ENCODE measurements at regions not wholly inside any gene's neighbourhood (a gene's known extent, or its start where the extent isn't known, plus 50 kb on each side); places are given as distances from the start of the nearest gene placed in this dataset.

DNA sequence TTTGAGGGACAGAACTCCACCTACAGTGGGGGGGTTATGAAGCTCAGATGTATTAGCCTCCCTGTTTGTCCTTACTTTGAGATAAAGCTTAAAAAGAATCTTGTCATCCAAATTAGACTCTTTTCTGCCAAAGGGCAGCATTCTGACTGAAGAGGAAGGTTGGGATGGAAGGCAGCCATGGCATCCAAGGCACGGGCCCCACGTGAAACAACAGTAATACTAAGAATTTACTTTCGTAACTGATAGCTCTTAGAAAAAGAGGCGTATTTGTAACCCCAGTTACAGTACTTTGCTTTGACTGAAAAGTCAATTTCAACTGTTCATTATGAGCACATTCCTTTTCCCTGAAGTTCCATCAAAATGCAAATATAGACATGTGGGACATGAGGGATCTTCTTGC lies 168.5 kb downstream of the ARRDC3 start:
- Histone ChIP-seq H3K36me3 (ENCODE audit: control insufficient read depth, insufficient read depth, low read length) (no peaks in the 10 kb centered on the region), H3K9me3 (ENCODE audit: control insufficient read depth, low read length) (no peaks in the 10 kb centered on the region), H3K27ac (ENCODE audit: low read depth, low read length) (no peak overlapping the region), H3K9ac (ENCODE audit: extremely low read depth, low read length, poor library complexity, severe bottlenecking) (no peak overlapping the region), H3K4me1 (ENCODE audit: control insufficient read depth, insufficient read depth, low read length) (no peaks in the 10 kb centered on the region), H3K4me3 (ENCODE audit: low read length) (no peak overlapping the region), H3K27me3 (ENCODE audit: control insufficient read depth, insufficient read depth, low read length, poor library complexity, severe bottlenecking) (no peaks in the 10 kb centered on the region)
- Mint-ChIP-seq H3K36me3 (ENCODE audit: low read depth) (no peaks in the 10 kb centered on the region), H3K4me1 (peaks cover 5% of the 10 kb centered on the region), H3K27ac (no peak overlapping the region), H3K4me3 (no peak overlapping the region), H3K27me3 (ENCODE audit: insufficient read depth) (no peaks in the 10 kb centered on the region), H3K9me3 (no peaks in the 10 kb centered on the region)
- no peak for DNase-seq
- WGBS, 2 experiments (ENCODE audit: insufficient coverage in 1 of 2, insufficient read length in 1 of 2): 84 to 99% methylated on average over 4 of the region's 4 CpGs
- TF ChIP-seq, protein P1, sequence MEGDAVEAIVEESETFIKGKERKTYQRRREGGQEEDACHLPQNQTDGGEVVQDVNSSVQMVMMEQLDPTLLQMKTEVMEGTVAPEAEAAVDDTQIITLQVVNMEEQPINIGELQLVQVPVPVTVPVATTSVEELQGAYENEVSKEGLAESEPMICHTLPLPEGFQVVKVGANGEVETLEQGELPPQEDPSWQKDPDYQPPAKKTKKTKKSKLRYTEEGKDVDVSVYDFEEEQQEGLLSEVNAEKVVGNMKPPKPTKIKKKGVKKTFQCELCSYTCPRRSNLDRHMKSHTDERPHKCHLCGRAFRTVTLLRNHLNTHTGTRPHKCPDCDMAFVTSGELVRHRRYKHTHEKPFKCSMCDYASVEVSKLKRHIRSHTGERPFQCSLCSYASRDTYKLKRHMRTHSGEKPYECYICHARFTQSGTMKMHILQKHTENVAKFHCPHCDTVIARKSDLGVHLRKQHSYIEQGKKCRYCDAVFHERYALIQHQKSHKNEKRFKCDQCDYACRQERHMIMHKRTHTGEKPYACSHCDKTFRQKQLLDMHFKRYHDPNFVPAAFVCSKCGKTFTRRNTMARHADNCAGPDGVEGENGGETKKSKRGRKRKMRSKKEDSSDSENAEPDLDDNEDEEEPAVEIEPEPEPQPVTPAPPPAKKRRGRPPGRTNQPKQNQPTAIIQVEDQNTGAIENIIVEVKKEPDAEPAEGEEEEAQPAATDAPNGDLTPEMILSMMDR (conservative IDR thresholded peaks at IDR 0.05): no peak

Measured in endodermal cell (in vitro differentiated cells).